Kidney (tissue), 13 donors: ENCODE measurements at regions not wholly inside any gene's neighbourhood (a gene's known extent, or its start where the extent isn't known, plus 50 kb on each side); places are given as distances from the start of the nearest gene placed in this dataset.

Source experiments
- DNase-seq, 5 donors: peaks; one replicate each; pipeline ENCODE4 v3.0.0-alpha.2; 2013 to 2020
- FAIRE-seq: peaks from 2 replicates; lab custom pipeline; 2012; peaks lifted over from hg19 to GRCh38; lab: Jason Lieb, UNC
- H3K27ac ChIP-seq, 2 donors: one replicate each; pipeline ENCODE4 v1.7.0; 2013; ENCODE audit warnings: low read depth in 2 of 2, low read length in 2 of 2, inconsistent platforms in 1 of 2
- H3K27me3 ChIP-seq: one replicate; pipeline ENCODE4 v1.7.1; 2013; ENCODE audit warnings: low read length, inconsistent platforms; ENCODE audit not compliant: control insufficient read depth, insufficient read depth
- H3K36me3 ChIP-seq, 3 donors: one replicate each; pipeline versions ENCODE4 v1.7.0 to v1.7.1; 2013; ENCODE audit warnings: low read length in 3 of 3, control low read depth in 1 of 3, inconsistent platforms in 1 of 3; ENCODE audit not compliant: insufficient read depth in 3 of 3, control insufficient read depth in 2 of 3
- H3K4me1 ChIP-seq, 3 donors: one replicate each; pipeline versions ENCODE4 v1.7.0 to v1.7.1; 2013; ENCODE audit warnings: low read length in 3 of 3, inconsistent platforms in 1 of 3, low read depth in 1 of 3; ENCODE audit not compliant: control insufficient read depth in 2 of 3, insufficient read depth in 2 of 3
- H3K4me3 ChIP-seq, 3 donors: one replicate each; pipeline versions ENCODE4 v1.7.0 to v1.8.1; 2013; ENCODE audit warnings: low read length in 3 of 3, control low read depth in 1 of 3, inconsistent platforms in 1 of 3
- H3K9ac ChIP-seq, 3 donors: one replicate each; pipeline versions ENCODE4 v1.7.0 to v1.7.1; 2013; ENCODE audit warnings: low read length in 3 of 3, control low read depth in 1 of 3, inconsistent platforms in 1 of 3
- H3K9me3 ChIP-seq, 3 donors: one replicate each; pipeline versions ENCODE4 v1.7.0 to v1.7.1; 2013; ENCODE audit warnings: low read length in 3 of 3, control low read depth in 1 of 3, inconsistent platforms in 1 of 3; ENCODE audit not compliant: control insufficient read depth in 2 of 3, insufficient read depth in 1 of 3
- intact Hi-C: fragments of 100-400 bp; cut with DNase I; formaldehyde crosslinking; loops from one replicate; pipeline ENCODE4 v1.11.1; 2022
- TF ChIP-seq, protein P1 (sequence below): IDR thresholded peaks from 3 replicates; pipeline ENCODE4 v1.5.1; 2012; ENCODE audit warnings: mild to moderate bottlenecking, moderate library complexity, borderline replicate concordance; ENCODE audit not compliant: insufficient read depth; ENCODE audit errors: extremely low read depth
- donor health status: control.
- donor health status: control.
- donor health status: control.
- donor health status: control.
- donor health status: control.
- donor health status: DM: yes; HTN: yes; CAD: no.
- donor health status: Normal renal cell carcinoma (clear cell type).

DNA sequence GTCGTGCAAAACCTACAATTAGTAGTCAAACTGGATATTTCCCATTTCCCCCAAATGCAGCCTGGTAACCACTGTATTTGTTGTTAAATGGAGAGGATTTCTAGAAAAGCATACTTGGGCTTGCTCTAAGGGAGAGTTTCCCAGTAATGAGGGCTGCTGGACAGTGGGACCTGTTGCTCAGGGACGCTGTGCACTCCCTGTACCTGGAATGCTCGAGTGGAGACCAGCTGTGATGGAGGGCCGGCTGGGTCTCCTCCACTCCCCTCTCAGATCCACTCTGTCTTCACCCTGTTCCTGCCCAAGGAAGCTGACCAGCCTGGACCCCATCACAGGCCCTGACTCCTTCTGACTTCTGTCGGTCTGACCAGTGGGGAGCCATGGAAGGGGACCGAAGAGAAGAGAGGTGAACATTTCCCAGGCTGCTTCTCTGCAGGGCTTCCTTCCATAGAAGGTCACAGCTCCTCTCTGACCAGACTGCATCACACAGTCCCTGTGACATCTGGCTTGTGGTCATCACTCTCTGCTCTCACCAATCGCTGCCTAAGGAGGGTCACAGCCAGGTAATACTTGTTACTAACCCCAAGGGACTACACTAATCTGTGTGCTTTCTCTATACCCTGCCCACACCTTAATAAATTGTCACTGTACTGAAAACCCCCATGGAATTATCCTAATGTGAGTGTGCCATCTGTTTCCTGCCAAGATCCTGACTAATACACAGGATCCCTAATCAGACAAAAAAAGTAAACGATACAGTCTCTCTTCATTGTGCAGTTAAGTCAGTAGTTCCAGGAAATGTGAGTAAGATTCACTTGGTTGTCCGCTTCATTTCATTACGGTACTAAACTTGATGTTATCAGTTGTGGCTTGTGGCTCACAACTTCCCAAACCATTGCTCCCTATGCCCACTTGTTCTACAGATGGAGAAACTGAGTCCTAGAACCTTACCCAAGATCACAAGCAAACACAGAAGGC lies 102.4 kb downstream of the CCT6B start:
- Histone ChIP-seq H3K9me3 (no peaks in the 10 kb centered on the region), H3K27me3 (no peaks in the 10 kb centered on the region), H3K4me3 (no peak overlapping the region), H3K27ac (no peak overlapping the region), H3K9ac (no peak overlapping the region), H3K36me3 (no peaks in the 10 kb centered on the region), H3K4me1 (no peaks in the 10 kb centered on the region)
- TF ChIP-seq, protein P1, sequence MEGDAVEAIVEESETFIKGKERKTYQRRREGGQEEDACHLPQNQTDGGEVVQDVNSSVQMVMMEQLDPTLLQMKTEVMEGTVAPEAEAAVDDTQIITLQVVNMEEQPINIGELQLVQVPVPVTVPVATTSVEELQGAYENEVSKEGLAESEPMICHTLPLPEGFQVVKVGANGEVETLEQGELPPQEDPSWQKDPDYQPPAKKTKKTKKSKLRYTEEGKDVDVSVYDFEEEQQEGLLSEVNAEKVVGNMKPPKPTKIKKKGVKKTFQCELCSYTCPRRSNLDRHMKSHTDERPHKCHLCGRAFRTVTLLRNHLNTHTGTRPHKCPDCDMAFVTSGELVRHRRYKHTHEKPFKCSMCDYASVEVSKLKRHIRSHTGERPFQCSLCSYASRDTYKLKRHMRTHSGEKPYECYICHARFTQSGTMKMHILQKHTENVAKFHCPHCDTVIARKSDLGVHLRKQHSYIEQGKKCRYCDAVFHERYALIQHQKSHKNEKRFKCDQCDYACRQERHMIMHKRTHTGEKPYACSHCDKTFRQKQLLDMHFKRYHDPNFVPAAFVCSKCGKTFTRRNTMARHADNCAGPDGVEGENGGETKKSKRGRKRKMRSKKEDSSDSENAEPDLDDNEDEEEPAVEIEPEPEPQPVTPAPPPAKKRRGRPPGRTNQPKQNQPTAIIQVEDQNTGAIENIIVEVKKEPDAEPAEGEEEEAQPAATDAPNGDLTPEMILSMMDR = no peak
- DNase-seq (no peak), FAIRE-seq (no peak)
- intact Hi-C loops = no loop called here

DNA sequence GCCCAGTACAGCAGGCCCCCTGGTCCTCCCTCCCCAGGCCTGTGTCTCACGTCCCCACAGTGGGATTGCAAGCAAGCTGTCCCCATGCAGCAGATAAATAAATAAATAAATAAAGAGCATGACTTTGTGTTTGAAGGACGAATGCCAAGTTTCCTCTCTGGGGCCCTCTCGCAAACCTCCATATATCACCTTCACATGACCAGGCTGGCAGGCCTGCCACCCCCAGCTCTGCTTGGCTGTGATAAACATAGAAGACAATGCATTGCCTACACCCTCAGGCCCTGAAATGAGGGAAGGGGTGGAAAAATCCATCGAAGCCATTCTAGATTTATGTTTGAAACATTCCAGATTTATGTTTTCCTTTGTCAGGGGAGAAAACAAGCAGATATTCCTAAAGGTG lies 107.3 kb downstream of the CCT6B start:
- no peak for DNase-seq
- H3K9me3 ChIP-seq = no peaks in the 10 kb centered on the region
- no peak overlapping the region for H3K9ac ChIP-seq
- no peak for FAIRE-seq
- intact Hi-C loops = no loop called here
- H3K27me3 ChIP-seq = no peaks in the 10 kb centered on the region
- no peaks in the 10 kb centered on the region for H3K4me1 ChIP-seq
- H3K36me3 ChIP-seq = no peaks in the 10 kb centered on the region
- no peak overlapping the region for H3K27ac ChIP-seq
- no peak overlapping the region for H3K4me3 ChIP-seq
- TF ChIP-seq, protein P1 = no peak

DNA sequence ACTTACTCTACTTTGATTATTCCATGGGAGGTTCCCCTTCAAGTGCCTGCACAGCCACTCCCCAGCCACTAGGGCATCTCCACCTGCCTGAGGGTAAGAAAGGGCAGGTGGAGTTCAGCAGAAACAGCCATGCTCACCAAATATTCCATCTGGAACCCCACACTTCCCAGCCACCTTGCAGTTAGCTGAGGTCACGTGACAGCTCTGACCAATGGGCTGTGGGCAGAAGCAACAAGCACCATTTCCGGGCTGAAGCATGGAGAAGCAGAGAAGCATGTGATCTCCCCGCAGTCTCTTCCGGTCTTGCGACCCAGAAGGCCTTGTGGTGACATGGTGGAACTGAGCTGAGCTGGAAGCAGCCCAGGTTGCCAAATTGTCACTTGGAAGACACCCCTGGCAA lies 108.6 kb downstream of the CCT6B start:
- Histone ChIP-seq H3K4me1 (no peaks in the 10 kb centered on the region), H3K27ac (no peak overlapping the region), H3K9ac (no peak overlapping the region), H3K4me3 (no peak overlapping the region), H3K36me3 (no peaks in the 10 kb centered on the region), H3K27me3 (no peaks in the 10 kb centered on the region), H3K9me3 (no peaks in the 10 kb centered on the region)
- TF ChIP-seq, protein P1 = no peak
- FAIRE-seq = no peak
- intact Hi-C loops = no loop called here
- no peak for DNase-seq
